ENCODE measurements at regions not wholly inside any gene's neighbourhood (a gene's known extent, or its start where the extent isn't known, plus 50 kb on each side); places are given as distances from the start of the nearest gene placed in this dataset.

DNA sequence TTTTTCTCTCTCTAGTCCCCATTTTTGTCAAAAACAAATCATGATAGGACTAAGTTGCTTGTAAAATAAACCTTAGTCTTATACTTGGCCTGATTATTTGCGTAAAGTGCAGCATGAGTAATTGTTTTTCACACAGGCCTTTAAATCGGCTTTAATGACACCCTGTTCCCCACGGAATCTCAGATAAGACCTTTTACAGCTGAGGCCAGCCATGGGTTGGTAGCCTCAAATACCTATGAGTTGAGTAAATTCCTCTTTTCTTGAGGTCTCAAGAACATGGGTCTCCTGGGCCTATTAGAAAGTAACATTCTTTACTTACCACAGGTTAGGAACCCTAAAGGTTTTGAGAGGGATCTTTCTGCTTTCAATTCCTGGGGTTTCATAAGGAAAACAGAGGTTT, 761.0 kb upstream of the PHF14 start:
- TF ChIP-seq CTCF (IDR thresholded peaks at IDR 0.05; ENCODE audit: low read length) = no peak
- no peak for TF ChIP-seq EZH2 (IDR thresholded peaks at IDR 0.05; ENCODE audit: borderline replicate concordance, low read length)

Data from OCI-LY1 (cell line).